ENCODE measurements at regions not wholly inside any gene's neighbourhood (a gene's known extent, or its start where the extent isn't known, plus 50 kb on each side); places are given as distances from the start of the nearest gene placed in this dataset.

DNA sequence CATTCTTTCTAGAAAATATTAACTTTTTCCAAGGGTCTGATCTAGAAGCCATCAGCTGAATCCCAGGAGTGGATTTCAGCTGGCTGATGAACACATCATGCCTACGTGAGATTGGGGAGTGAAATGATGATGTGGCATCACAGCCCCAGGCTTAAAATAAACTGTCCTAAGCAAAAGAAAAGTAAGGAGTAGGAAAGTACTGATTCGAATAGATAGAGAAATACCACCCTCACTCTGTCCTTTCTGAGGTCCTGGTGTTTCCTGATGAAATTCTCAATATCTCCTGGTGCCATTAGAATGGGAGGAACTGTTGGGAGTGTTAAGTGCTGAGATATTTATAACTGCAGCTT is 376.8 kb upstream of the SEMA6D start:
- no peaks in the 10 kb centered on the region for H3K27me3 ChIP-seq
- intact Hi-C loops (cut with DNase I; ENCODE audit: low total_unique reads): no loop called here
- TF ChIP-seq POLR2A (IDR thresholded peaks at IDR 0.05): no peak
- TF ChIP-seq, protein P1, sequence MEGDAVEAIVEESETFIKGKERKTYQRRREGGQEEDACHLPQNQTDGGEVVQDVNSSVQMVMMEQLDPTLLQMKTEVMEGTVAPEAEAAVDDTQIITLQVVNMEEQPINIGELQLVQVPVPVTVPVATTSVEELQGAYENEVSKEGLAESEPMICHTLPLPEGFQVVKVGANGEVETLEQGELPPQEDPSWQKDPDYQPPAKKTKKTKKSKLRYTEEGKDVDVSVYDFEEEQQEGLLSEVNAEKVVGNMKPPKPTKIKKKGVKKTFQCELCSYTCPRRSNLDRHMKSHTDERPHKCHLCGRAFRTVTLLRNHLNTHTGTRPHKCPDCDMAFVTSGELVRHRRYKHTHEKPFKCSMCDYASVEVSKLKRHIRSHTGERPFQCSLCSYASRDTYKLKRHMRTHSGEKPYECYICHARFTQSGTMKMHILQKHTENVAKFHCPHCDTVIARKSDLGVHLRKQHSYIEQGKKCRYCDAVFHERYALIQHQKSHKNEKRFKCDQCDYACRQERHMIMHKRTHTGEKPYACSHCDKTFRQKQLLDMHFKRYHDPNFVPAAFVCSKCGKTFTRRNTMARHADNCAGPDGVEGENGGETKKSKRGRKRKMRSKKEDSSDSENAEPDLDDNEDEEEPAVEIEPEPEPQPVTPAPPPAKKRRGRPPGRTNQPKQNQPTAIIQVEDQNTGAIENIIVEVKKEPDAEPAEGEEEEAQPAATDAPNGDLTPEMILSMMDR (IDR thresholded peaks at IDR 0.05): no peak
- H3K36me3 ChIP-seq: no peaks in the 10 kb centered on the region
- DNase-seq: no peak
- no peaks in the 10 kb centered on the region for H3K9me3 ChIP-seq
- no peaks in the 10 kb centered on the region for H3K4me1 ChIP-seq
- H3K27ac ChIP-seq: no peak overlapping the region
- no peak overlapping the region for H3K4me3 ChIP-seq

DNA sequence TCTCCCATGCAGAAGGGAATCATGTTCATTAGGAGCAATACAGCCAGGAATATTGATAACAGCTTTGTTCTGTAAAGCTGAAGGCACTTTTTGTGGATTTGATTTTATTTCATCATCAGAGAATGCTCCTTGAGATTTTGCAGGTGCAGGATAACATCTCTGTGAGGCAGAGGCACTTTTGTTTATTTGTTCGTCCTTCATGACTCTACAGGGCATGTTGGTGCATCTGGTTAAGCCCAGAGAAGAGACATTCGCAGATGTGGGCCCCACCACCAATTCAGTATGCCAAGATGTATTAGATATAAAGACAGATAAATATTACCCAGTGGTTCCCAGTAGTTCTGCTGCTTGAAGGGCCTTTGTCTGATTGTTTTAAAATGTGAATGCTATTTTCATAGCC is 368.1 kb upstream of the SEMA6D start:
- no peaks in the 10 kb centered on the region for H3K9me3 ChIP-seq
- TF ChIP-seq, protein P1 (IDR thresholded peaks at IDR 0.05): no peak
- no peak for TF ChIP-seq POLR2A (IDR thresholded peaks at IDR 0.05)
- DNase-seq: no peak
- H3K27me3 ChIP-seq: no peaks in the 10 kb centered on the region
- no peak overlapping the region for H3K4me3 ChIP-seq
- H3K27ac ChIP-seq: no peak overlapping the region
- H3K36me3 ChIP-seq: no peaks in the 10 kb centered on the region
- H3K4me1 ChIP-seq: no peaks in the 10 kb centered on the region
- intact Hi-C loops (cut with DNase I; ENCODE audit: low total_unique reads): no loop called here

DNA sequence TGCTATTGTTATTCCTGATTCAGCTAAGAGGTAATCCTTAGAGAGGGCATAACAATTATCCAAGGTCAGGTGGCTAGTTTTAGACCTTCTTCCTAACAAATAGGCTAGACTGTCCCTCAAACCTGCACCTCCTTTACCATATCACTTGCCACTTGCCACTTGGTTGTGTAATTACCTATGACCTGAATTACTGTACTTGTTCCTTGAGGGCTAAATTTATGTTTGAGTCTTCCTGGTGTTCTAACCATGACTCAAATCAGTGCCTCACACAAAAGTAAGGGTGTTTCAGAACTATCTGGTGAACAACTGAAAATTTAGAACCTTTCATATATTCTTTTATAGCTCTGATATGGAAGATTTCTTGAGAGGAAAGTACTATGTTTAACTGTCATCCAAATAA is 365.8 kb upstream of the SEMA6D start:
- TF ChIP-seq, protein P1 (IDR thresholded peaks at IDR 0.05): no peak
- Histone ChIP-seq H3K9me3 (no peaks in the 10 kb centered on the region), H3K4me1 (no peaks in the 10 kb centered on the region), H3K36me3 (no peaks in the 10 kb centered on the region), H3K27me3 (no peaks in the 10 kb centered on the region), H3K4me3 (no peak overlapping the region), H3K27ac (no peak overlapping the region)
- no peak for DNase-seq
- intact Hi-C loops (cut with DNase I; ENCODE audit: low total_unique reads): no loop called here

DNA sequence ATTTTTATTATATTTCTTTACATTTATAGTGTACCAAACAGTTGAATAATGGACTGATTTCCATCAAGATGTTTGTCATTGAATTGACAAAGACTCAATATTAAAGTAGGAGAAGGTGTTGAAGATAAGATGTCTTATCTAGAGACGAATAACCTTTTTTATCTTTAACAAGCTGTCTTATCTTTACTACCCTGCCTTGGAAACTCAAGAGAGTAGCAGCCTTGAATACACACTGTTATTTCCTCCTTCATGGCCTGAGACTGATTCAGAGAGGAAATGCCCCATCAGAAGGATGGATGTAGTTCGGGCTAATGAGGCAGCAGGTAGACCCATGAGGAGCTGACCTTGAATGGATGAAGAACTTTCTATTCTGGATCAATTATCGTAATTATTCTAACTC is 365.1 kb upstream of the SEMA6D start:
- intact Hi-C loops (cut with DNase I; ENCODE audit: low total_unique reads): no loop called here
- TF ChIP-seq, protein P1 (IDR thresholded peaks at IDR 0.05): no peak
- TF ChIP-seq POLR2A (IDR thresholded peaks at IDR 0.05): no peak
- Histone ChIP-seq H3K4me3 (no peak overlapping the region), H3K9me3 (no peaks in the 10 kb centered on the region), H3K27ac (no peak overlapping the region), H3K4me1 (no peaks in the 10 kb centered on the region), H3K27me3 (no peaks in the 10 kb centered on the region), H3K36me3 (no peaks in the 10 kb centered on the region)
- no peak for DNase-seq

DNA sequence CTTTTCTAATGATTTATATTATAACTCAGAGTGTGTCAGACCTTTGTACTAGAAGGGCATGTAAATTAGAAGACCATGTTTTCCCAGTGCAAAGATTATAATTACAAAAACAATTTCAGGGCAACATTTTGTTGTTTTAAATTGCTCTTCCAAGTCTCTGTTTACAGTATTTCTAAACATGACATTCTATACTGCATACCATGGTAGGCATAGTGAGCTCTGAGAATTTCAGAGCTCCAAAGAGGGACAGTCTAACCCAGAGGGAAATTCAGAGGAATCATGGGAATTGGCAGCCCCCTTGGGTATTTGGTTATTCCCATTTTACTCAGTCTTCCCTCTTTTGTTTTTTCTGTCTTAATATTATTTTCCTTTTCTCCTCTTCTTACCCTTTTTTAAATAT is 361.5 kb upstream of the SEMA6D start:
- H3K4me1 ChIP-seq: no peaks in the 10 kb centered on the region
- intact Hi-C loops (cut with DNase I; ENCODE audit: low total_unique reads): no loop called here
- no peak for DNase-seq
- TF ChIP-seq POLR2A (IDR thresholded peaks at IDR 0.05): no peak
- TF ChIP-seq, protein P1 (IDR thresholded peaks at IDR 0.05): no peak
- H3K4me3 ChIP-seq: no peak overlapping the region
- no peaks in the 10 kb centered on the region for H3K36me3 ChIP-seq
- H3K27me3 ChIP-seq: no peaks in the 10 kb centered on the region
- no peaks in the 10 kb centered on the region for H3K9me3 ChIP-seq
- H3K27ac ChIP-seq: no peak overlapping the region

Data from uterus (tissue), 3 donors.